ENCODE measurements at regions not wholly inside any gene's neighbourhood (a gene's known extent, or its start where the extent isn't known, plus 50 kb on each side); places are given as distances from the start of the nearest gene placed in this dataset.

GRCh38 chr1:78231477-78231876, 185.7 kb downstream of the GIPC2 start:
- intact Hi-C loops (cut with DNase I) = no loop called here
- Histone ChIP-seq H3K27me3 (no peaks in the 10 kb centered on the region), H3K27ac (no peak overlapping the region), H3K4me1 (peaks cover 0 to 10% (median 0%) of the 10 kb centered on the region in 12 donors), H3K9me3 (peaks cover 0 to 14% (median 0%) of the 10 kb centered on the region in 12 donors), H3K4me3 (no peak overlapping the region), H3K36me3 (no peaks in the 10 kb centered on the region)
- ATAC-seq (no peak), DNase-seq (no peak)
- WGBS, 4 donors = 57 to 61% (median 61%) methylated on average over 3 of the region's 3 CpGs
- no peak for TF ChIP-seq POLR2A (IDR thresholded peaks at IDR 0.05)
- TF ChIP-seq, protein P1, sequence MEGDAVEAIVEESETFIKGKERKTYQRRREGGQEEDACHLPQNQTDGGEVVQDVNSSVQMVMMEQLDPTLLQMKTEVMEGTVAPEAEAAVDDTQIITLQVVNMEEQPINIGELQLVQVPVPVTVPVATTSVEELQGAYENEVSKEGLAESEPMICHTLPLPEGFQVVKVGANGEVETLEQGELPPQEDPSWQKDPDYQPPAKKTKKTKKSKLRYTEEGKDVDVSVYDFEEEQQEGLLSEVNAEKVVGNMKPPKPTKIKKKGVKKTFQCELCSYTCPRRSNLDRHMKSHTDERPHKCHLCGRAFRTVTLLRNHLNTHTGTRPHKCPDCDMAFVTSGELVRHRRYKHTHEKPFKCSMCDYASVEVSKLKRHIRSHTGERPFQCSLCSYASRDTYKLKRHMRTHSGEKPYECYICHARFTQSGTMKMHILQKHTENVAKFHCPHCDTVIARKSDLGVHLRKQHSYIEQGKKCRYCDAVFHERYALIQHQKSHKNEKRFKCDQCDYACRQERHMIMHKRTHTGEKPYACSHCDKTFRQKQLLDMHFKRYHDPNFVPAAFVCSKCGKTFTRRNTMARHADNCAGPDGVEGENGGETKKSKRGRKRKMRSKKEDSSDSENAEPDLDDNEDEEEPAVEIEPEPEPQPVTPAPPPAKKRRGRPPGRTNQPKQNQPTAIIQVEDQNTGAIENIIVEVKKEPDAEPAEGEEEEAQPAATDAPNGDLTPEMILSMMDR (IDR thresholded peaks at IDR 0.05) = no peak

DNA sequence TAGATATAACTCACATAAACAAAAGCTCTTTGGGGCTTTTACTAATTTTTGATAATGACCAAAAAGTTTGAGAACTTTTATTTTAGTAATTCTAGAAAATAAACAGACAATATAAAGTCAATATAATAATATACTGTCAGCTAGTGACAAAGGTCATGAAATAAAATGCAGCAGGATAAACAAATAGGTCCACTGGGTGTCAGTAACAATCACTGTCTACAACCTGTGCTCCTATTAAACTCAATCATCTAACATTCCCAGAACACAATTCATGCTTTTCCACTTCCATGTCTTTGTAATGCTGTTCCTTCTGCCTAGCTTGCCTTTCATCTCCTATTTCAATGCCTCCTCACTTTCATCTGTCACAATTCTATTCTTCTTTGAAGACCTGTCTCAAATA, 186.1 kb downstream of the GIPC2 start:
- TF ChIP-seq, protein P1 (IDR thresholded peaks at IDR 0.05) = no peak
- no peak for TF ChIP-seq POLR2A (IDR thresholded peaks at IDR 0.05)
- peaks cover 0 to 10% (median 0%) of the 10 kb centered on the region in 12 donors for H3K4me1 ChIP-seq
- intact Hi-C loops (cut with DNase I) = no loop called here

DNA sequence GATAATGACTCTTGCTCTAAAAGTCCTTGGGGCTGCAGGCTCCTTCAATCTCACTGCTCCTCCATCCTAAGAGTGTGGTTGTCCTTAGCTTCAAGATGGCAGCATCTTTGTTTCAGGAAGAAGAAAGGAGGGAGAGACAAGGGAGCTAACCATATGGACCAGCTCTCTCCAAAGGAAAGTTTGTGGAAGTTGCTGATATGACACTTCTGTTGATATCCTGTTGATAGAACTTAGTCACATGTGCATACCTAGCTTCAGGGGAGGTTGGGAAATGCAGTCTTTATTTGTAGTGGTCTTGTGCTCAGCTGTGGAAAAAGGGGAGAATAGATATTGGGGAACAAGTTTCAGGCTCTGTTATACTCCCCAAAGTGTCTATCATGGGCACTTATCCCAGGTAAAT, 186.9 kb downstream of the GIPC2 start:
- no peak for ATAC-seq
- peaks cover 0 to 2% (median 0%) of the 10 kb centered on the region in 12 donors for H3K9me3 ChIP-seq
- H3K27me3 ChIP-seq = no peaks in the 10 kb centered on the region
- TF ChIP-seq, protein P1 (IDR thresholded peaks at IDR 0.05) = no peak
- TF ChIP-seq POLR2A (IDR thresholded peaks at IDR 0.05) = no peak
- peaks cover 0 to 10% (median 0%) of the 10 kb centered on the region in 12 donors for H3K4me1 ChIP-seq
- intact Hi-C loops (cut with DNase I) = no loop called here
- no peak overlapping the region for H3K27ac ChIP-seq
- no peak for DNase-seq
- no peaks in the 10 kb centered on the region for H3K36me3 ChIP-seq
- H3K4me3 ChIP-seq = no peak overlapping the region

More for the DNA sequence above, 186.1 kb downstream of the GIPC2 start:
- no peak overlapping the region for H3K4me3 ChIP-seq
- ATAC-seq (no peak), DNase-seq (no peak)
- H3K27me3 ChIP-seq = no peaks in the 10 kb centered on the region
- no peaks in the 10 kb centered on the region for H3K36me3 ChIP-seq
- peaks cover 0 to 9% (median 0%) of the 10 kb centered on the region in 12 donors for H3K9me3 ChIP-seq
- no peak overlapping the region for H3K27ac ChIP-seq

GRCh38 chr1:78234496-78234895, 188.7 kb downstream of the GIPC2 start:
- WGBS, 4 donors = 16 to 51% (median 25%) methylated on average over 3 of the region's 3 CpGs
- peaks cover 0 to 4% (median 0%) of the 10 kb centered on the region in 12 donors for H3K9me3 ChIP-seq
- intact Hi-C loops (cut with DNase I) = no loop called here
- H3K4me1 ChIP-seq = peaks cover 0 to 6% (median 0%) of the 10 kb centered on the region in 12 donors
- H3K36me3 ChIP-seq = no peaks in the 10 kb centered on the region
- TF ChIP-seq, protein P1 (IDR thresholded peaks at IDR 0.05) = no peak
- TF ChIP-seq POLR2A (IDR thresholded peaks at IDR 0.05) = no peak
- H3K27ac ChIP-seq = no peak overlapping the region
- ATAC-seq = no peak
- no peaks in the 10 kb centered on the region for H3K27me3 ChIP-seq
- no peak overlapping the region for H3K4me3 ChIP-seq
- DNase-seq = no peak

All from heart left ventricle (tissue), 16 donors.